ENCODE measurements at regions not wholly inside any gene's neighbourhood (a gene's known extent, or its start where the extent isn't known, plus 50 kb on each side); places are given as distances from the start of the nearest gene placed in this dataset.
A peak's percentile ranks its signal among the peaks of the same experiment; 100 is the strongest.

DNA sequence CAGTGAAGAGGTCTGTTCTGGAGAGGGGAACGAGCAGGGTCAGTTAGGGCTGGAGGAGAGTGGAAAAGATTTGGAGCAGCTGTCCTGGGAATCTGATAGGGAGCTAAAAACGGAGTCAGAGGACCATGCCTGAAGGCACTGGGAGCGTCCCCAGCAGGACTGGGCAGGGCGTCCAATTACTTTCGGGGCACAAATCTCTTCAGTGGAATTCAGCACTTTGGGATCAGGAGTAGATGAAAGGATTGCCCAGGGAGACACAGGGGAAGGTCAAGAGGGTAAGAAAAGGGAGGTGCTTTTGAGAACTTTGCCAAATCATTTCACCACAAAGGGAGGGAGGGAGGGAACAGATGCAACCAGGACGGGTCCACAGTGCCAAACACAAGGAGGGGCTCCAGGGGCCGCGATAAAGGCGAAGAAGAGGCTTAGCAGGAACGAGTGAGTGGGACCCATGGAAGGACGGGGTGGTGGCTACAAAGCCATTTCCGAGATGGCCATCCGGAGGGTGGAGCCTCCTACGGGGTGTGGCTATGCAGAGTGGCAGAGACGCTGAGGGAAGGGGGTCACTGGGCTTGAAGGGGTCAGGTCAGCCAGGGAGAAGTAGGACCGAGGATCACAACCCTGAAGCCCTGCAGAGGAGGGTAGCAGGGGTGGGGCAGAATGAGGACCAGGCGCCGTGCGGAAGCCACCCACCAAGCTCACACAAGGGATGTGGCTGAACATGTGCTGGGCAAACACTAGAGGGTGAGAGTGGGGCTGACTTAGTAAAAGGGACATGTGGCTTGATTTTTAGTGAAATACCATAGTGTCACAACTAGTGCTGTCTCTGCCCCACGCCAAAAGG lies 180.0 kb upstream of the RREB1 start (continued):
- TF ChIP-seq MGA (IDR thresholded peaks at IDR 0.05) (peak; percentile 58), ZNF436 (CRISPR knock-in tag; IDR thresholded peaks at IDR 0.05) (no peak), MCM3 (IDR thresholded peaks at IDR 0.05) (no peak), RNF2 (IDR thresholded peaks at IDR 0.05) (no peak), HNRNPH1 (optimal IDR thresholded peaks at IDR 0.05; ENCODE audit: low read depth, low read length) (no peak), HMBOX1 (IDR thresholded peaks at IDR 0.05) (peak; percentile 31; the same call in 1 of the 2 replicates), POLR2A (conservative IDR thresholded peaks at IDR 0.05) (peak; percentile 68), ZNF121 (CRISPR knock-in tag; conservative IDR thresholded peaks at IDR 0.05) (peak; percentile 20; the same call in 1 of the 2 replicates), FIP1L1 (IDR thresholded peaks at IDR 0.05; ENCODE audit: low read depth, low read length, poor library complexity, severe bottlenecking) (no peak), FOSL1 (tag; conservative IDR thresholded peaks at IDR 0.05) (no peak), KDM5B (IDR thresholded peaks at IDR 0.05; ENCODE audit: insufficient replicate concordance, low read depth, low read length) (no peak)
- TF ChIP-seq, protein P1, sequence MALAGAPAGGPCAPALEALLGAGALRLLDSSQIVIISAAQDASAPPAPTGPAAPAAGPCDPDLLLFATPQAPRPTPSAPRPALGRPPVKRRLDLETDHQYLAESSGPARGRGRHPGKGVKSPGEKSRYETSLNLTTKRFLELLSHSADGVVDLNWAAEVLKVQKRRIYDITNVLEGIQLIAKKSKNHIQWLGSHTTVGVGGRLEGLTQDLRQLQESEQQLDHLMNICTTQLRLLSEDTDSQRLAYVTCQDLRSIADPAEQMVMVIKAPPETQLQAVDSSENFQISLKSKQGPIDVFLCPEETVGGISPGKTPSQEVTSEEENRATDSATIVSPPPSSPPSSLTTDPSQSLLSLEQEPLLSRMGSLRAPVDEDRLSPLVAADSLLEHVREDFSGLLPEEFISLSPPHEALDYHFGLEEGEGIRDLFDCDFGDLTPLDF (CRISPR knock-in tag; IDR thresholded peaks at IDR 0.05): no peak
- TF ChIP-seq, protein P2, sequence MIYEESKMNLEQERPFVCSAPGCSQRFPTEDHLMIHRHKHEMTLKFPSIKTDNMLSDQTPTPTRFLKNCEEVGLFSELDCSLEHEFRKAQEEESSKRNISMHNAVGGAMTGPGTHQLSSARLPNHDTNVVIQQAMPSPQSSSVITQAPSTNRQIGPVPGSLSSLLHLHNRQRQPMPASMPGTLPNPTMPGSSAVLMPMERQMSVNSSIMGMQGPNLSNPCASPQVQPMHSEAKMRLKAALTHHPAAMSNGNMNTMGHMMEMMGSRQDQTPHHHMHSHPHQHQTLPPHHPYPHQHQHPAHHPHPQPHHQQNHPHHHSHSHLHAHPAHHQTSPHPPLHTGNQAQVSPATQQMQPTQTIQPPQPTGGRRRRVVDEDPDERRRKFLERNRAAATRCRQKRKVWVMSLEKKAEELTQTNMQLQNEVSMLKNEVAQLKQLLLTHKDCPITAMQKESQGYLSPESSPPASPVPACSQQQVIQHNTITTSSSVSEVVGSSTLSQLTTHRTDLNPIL (CRISPR knock-in tag; IDR thresholded peaks at IDR 0.05): no peak

Data from K562 (cell line).